Mesenchymal stem cell (in vitro differentiated cells and primary cell): ENCODE measurements at regions not wholly inside any gene's neighbourhood (a gene's known extent, or its start where the extent isn't known, plus 50 kb on each side); places are given as distances from the start of the nearest gene placed in this dataset.
A peak's percentile ranks its signal among the peaks of the same experiment; 100 is the strongest.

Experiments used
- DNase-seq: peaks from one replicate; pipeline ENCODE4 v3.0.0-alpha.2; 2013
- H2AFZ ChIP-seq: one replicate; pipeline ENCODE4 v1.6.1; 2013; ENCODE audit warnings: low read depth, mild to moderate bottlenecking, control low read depth, inconsistent platforms, low read length, moderate library complexity
- H2AK5ac ChIP-seq: 2 replicates; pipeline ENCODE4 v1.6.1; 2013; ENCODE audit warnings: low read length, moderate library complexity, mild to moderate bottlenecking, inconsistent platforms; ENCODE audit not compliant: severe bottlenecking
- H2BK120ac ChIP-seq: one replicate; pipeline ENCODE4 v1.6.1; 2013; ENCODE audit warnings: low read depth, mild to moderate bottlenecking, inconsistent platforms, low read length, moderate library complexity
- H2BK12ac ChIP-seq, 2 experiments: one replicate each; pipeline ENCODE4 v1.6.1; 2013; ENCODE audit warnings: inconsistent platforms in 2 of 2, low read length in 2 of 2, mild to moderate bottlenecking in 2 of 2, moderate library complexity in 2 of 2, control low read depth in 1 of 2
- H2BK15ac ChIP-seq: one replicate; pipeline ENCODE4 v1.6.1; 2013; ENCODE audit warnings: mild to moderate bottlenecking, low read depth, inconsistent platforms; ENCODE audit not compliant: poor library complexity, severe bottlenecking
- H2BK5ac ChIP-seq: 2 replicates; pipeline ENCODE4 v1.6.1; 2013; ENCODE audit warnings: low read depth, mild to moderate bottlenecking, low read length, control low read depth, inconsistent platforms; ENCODE audit not compliant: poor library complexity, severe bottlenecking
- H3K14ac ChIP-seq, 2 experiments: one replicate each; pipeline ENCODE4 v1.6.1; 2013; ENCODE audit warnings: inconsistent platforms in 2 of 2, low read length in 2 of 2, control low read depth in 1 of 2, mild to moderate bottlenecking in 1 of 2, moderate library complexity in 1 of 2
- H3K18ac ChIP-seq, 2 experiments: one replicate each; pipeline ENCODE4 v1.6.1; 2013; ENCODE audit warnings: inconsistent platforms in 2 of 2, low read length in 2 of 2, control low read depth in 1 of 2, low read depth in 1 of 2, mild to moderate bottlenecking in 1 of 2
- H3K23ac ChIP-seq, 2 experiments: one replicate each; pipeline ENCODE4 v1.6.1; 2013; ENCODE audit warnings: inconsistent platforms in 2 of 2, low read length in 2 of 2, mild to moderate bottlenecking in 2 of 2, moderate library complexity in 2 of 2, control low read depth in 1 of 2
- H3K27ac ChIP-seq: 2 replicates; pipeline ENCODE4 v1.5.1; 2013; ENCODE audit warnings: mild to moderate bottlenecking, moderate library complexity, low read length, control low read depth, inconsistent platforms; ENCODE audit not compliant: poor library complexity, severe bottlenecking
- H3K27me3 ChIP-seq, 2 experiments: 2 replicates each; pipeline versions ENCODE4 v1.6.1 to v1.7.0; 2013; ENCODE audit warnings: low read length in 2 of 2, mild to moderate bottlenecking in 2 of 2, moderate library complexity in 2 of 2, control low read depth in 1 of 2, inconsistent platforms in 1 of 2; ENCODE audit not compliant: control insufficient read depth in 1 of 2, insufficient read depth in 1 of 2
- H3K36me3 ChIP-seq, 2 experiments: 2 replicates each; pipeline versions ENCODE4 v1.6.1 to v1.7.0; 2013; ENCODE audit warnings: low read length in 2 of 2, control low read depth in 1 of 2, inconsistent platforms in 1 of 2, low read depth in 1 of 2, mild to moderate bottlenecking in 1 of 2; ENCODE audit not compliant: insufficient read depth in 2 of 2, control insufficient read depth in 1 of 2
- H3K4ac ChIP-seq, 2 experiments: one replicate each; pipeline ENCODE4 v1.6.1; 2013; ENCODE audit warnings: inconsistent platforms in 2 of 2, low read length in 2 of 2, mild to moderate bottlenecking in 2 of 2, moderate library complexity in 2 of 2, control low read depth in 1 of 2, low read depth in 1 of 2
- H3K4me1 ChIP-seq: 2 replicates; pipeline ENCODE4 v1.6.1; 2013; ENCODE audit warnings: low read depth, low read length, control low read depth; ENCODE audit not compliant: control insufficient read depth, insufficient read depth
- H3K4me2 ChIP-seq: 2 replicates; pipeline ENCODE4 v1.6.1; 2013; ENCODE audit warnings: low read length, mild to moderate bottlenecking, inconsistent platforms; ENCODE audit not compliant: poor library complexity, severe bottlenecking
- H3K4me3 ChIP-seq, 2 experiments: 2 replicates each; pipeline versions ENCODE4 v1.5.1 to v1.7.0; 2013; ENCODE audit warnings: low read length in 2 of 2, mild to moderate bottlenecking in 2 of 2, control low read depth in 1 of 2, low read depth in 1 of 2; ENCODE audit not compliant: insufficient read depth in 1 of 2
- H3K79me1 ChIP-seq: replicated peaks from 2 replicates; pipeline ENCODE4 v1.6.1; 2013; ENCODE audit warnings: mild to moderate bottlenecking, control low read depth, low read length, inconsistent platforms; ENCODE audit not compliant: poor library complexity, severe bottlenecking
- H3K9ac ChIP-seq: 2 replicates; pipeline ENCODE4 v1.7.0; 2013; ENCODE audit warnings: mild to moderate bottlenecking, low read length, moderate library complexity
- H3K9me3 ChIP-seq: 2 replicates; pipeline ENCODE4 v1.7.0; 2013; ENCODE audit warnings: mild to moderate bottlenecking, low read length; ENCODE audit not compliant: control insufficient read depth
- H4K8ac ChIP-seq: one replicate; pipeline ENCODE4 v1.6.1; 2013; ENCODE audit warnings: inconsistent platforms, mild to moderate bottlenecking, low read length, moderate library complexity
- H4K91ac ChIP-seq: one replicate; pipeline ENCODE4 v1.6.1; 2013; ENCODE audit warnings: mild to moderate bottlenecking, low read length, inconsistent platforms
- WGBS: methylation state at CpG from one replicate; pipeline ENCODE4 v1.1.7; 2013; ENCODE audit warnings: mixed read lengths; 5-methylcytosine and 5-hydroxymethylcytosine counted together

GRCh38 chr4:156137679-156138473 is 184.2 kb upstream of the CTSO start:
- H2BK12ac ChIP-seq: no peak overlapping the region
- no peak overlapping the region for H2BK15ac ChIP-seq
- no peak overlapping the region for H3K4me2 ChIP-seq
- 73% methylated on average over 6 of the region's 9 CpGs for WGBS
- no peaks in the 10 kb centered on the region for H3K4me1 ChIP-seq
- H4K91ac ChIP-seq: no peak overlapping the region
- no peak overlapping the region for H3K9ac ChIP-seq
- H3K36me3 ChIP-seq: no peaks in the 10 kb centered on the region
- H3K4me3 ChIP-seq: no peak overlapping the region
- H3K79me1 ChIP-seq: no peaks in the 10 kb centered on the region
- H2AK5ac ChIP-seq: no peak overlapping the region
- H2BK120ac ChIP-seq: peak overlapping the region; percentile 3
- H3K4ac ChIP-seq: no peak overlapping the region
- H3K18ac ChIP-seq: no peak overlapping the region
- H3K23ac ChIP-seq: no peak overlapping the region
- H3K9me3 ChIP-seq: no peaks in the 10 kb centered on the region
- no peaks in the 10 kb centered on the region for H3K27me3 ChIP-seq
- no peak overlapping the region for H3K14ac ChIP-seq
- no peak overlapping the region for H2BK5ac ChIP-seq
- no peak for DNase-seq
- no peak overlapping the region for H4K8ac ChIP-seq
- no peak overlapping the region for H3K27ac ChIP-seq
- H2AFZ ChIP-seq: no peak overlapping the region

GRCh38 chr4:156132196-156132595 is 178.5 kb upstream of the CTSO start:
- no peak overlapping the region for H4K91ac ChIP-seq
- H2BK5ac ChIP-seq: no peak overlapping the region
- H3K79me1 ChIP-seq: no peaks in the 10 kb centered on the region
- H3K4me3 ChIP-seq: no peak overlapping the region
- no peak overlapping the region for H3K23ac ChIP-seq
- no peak overlapping the region for H2AK5ac ChIP-seq
- H2BK15ac ChIP-seq: no peak overlapping the region
- no peaks in the 10 kb centered on the region for H3K9me3 ChIP-seq
- H3K27ac ChIP-seq: no peak overlapping the region
- no peak for DNase-seq
- no peak overlapping the region for H3K18ac ChIP-seq
- H3K36me3 ChIP-seq: no peaks in the 10 kb centered on the region
- H3K27me3 ChIP-seq: no peaks in the 10 kb centered on the region
- no peak overlapping the region for H3K14ac ChIP-seq
- no peak overlapping the region for H3K4ac ChIP-seq
- no peak overlapping the region for H2BK12ac ChIP-seq
- no peak overlapping the region for H2AFZ ChIP-seq
- no peak overlapping the region for H4K8ac ChIP-seq
- no peak overlapping the region for H3K4me2 ChIP-seq
- 100% methylated on average over 1 of the region's 2 CpGs for WGBS
- no peak overlapping the region for H2BK120ac ChIP-seq
- H3K4me1 ChIP-seq: no peaks in the 10 kb centered on the region
- H3K9ac ChIP-seq: no peak overlapping the region

- no peak overlapping the region for H2AK5ac ChIP-seq
- no peak overlapping the region for H2BK120ac ChIP-seq
- no peak overlapping the region for H3K23ac ChIP-seq
- no peak overlapping the region for H2BK12ac ChIP-seq
- no peaks in the 10 kb centered on the region for H3K9me3 ChIP-seq
- H3K9ac ChIP-seq: no peak overlapping the region
- no CpG with 5 or more reads among the region's 1 CpG for WGBS
- no peak overlapping the region for H2BK5ac ChIP-seq
- H3K79me1 ChIP-seq: no peaks in the 10 kb centered on the region
- no peak overlapping the region for H3K4me2 ChIP-seq
- no peak for DNase-seq
- H3K18ac ChIP-seq: no peak overlapping the region
- H3K4me3 ChIP-seq: no peak overlapping the region
- no peak overlapping the region for H4K8ac ChIP-seq
- H4K91ac ChIP-seq: no peak overlapping the region
- no peak overlapping the region for H2AFZ ChIP-seq
- no peak overlapping the region for H3K14ac ChIP-seq
- no peaks in the 10 kb centered on the region for H3K36me3 ChIP-seq
- H2BK15ac ChIP-seq: no peak overlapping the region
- H3K27ac ChIP-seq: no peak overlapping the region
- H3K4ac ChIP-seq: no peak overlapping the region
- no peaks in the 10 kb centered on the region for H3K27me3 ChIP-seq
- H3K4me1 ChIP-seq: no peaks in the 10 kb centered on the region
Observed at GRCh38 chr4:156128616-156129015, 174.9 kb upstream of the CTSO start.

GRCh38 chr4:156118507-156119220 is 165.0 kb upstream of the CTSO start:
- no peak overlapping the region for H3K9ac ChIP-seq
- H3K27ac ChIP-seq: no peak overlapping the region
- no peak overlapping the region for H2BK12ac ChIP-seq
- H2BK15ac ChIP-seq: no peak overlapping the region
- H3K23ac ChIP-seq: no peak overlapping the region
- no peak overlapping the region for H2AFZ ChIP-seq
- H3K14ac ChIP-seq: no peak overlapping the region
- no peak overlapping the region for H2BK5ac ChIP-seq
- no peaks in the 10 kb centered on the region for H3K79me1 ChIP-seq
- H3K36me3 ChIP-seq: no peaks in the 10 kb centered on the region
- H3K4me2 ChIP-seq: no peak overlapping the region
- peak overlapping the region in 1 of 2 experiments; percentile 70 for H3K18ac ChIP-seq
- peaks cover 3% of the 10 kb centered on the region for H3K4me1 ChIP-seq
- no peak overlapping the region for H2BK120ac ChIP-seq
- no peak overlapping the region for H2AK5ac ChIP-seq
- no peaks in the 10 kb centered on the region for H3K9me3 ChIP-seq
- H4K8ac ChIP-seq: no peak overlapping the region
- no peak overlapping the region for H3K4ac ChIP-seq
- H3K27me3 ChIP-seq: no peaks in the 10 kb centered on the region
- WGBS: 100% methylated on average over 1 of the region's 2 CpGs
- DNase-seq: no peak
- no peak overlapping the region for H4K91ac ChIP-seq
- no peak overlapping the region for H3K4me3 ChIP-seq
